Dendritic cell treated with granulocyte-macrophage colony-stimulating factor and Interleukin-4, amounts not matched to agents 40 ng/mL and 50 ng/mL, for 4 days (primary cell): ENCODE measurements at regions not wholly inside any gene's neighbourhood (a gene's known extent, or its start where the extent isn't known, plus 50 kb on each side); places are given as distances from the start of the nearest gene placed in this dataset.
"Not testable (repeated sequence)": the region's sequence is repeated elsewhere in the genome, so short reads cannot be mapped to it uniquely, and the experiment has no call there.

Experiments
- H3K27ac Mint-ChIP-seq: one replicate; pipeline ENCODE4 v1.8.0; 2022; ENCODE audit warnings: mild to moderate bottlenecking, mixed read lengths
- H3K27me3 Mint-ChIP-seq: one replicate; pipeline ENCODE4 v1.8.0; 2022; ENCODE audit warnings: mild to moderate bottlenecking, mixed read lengths
- H3K36me3 Mint-ChIP-seq: one replicate; pipeline ENCODE4 v1.8.0; 2022; ENCODE audit warnings: low read depth, mixed read lengths
- H3K4me1 Mint-ChIP-seq: one replicate; pipeline ENCODE4 v1.8.0; 2022; ENCODE audit warnings: low read depth, mixed read lengths
- H3K4me3 Mint-ChIP-seq: one replicate; pipeline ENCODE4 v1.8.0; 2022; ENCODE audit warnings: mild to moderate bottlenecking, moderate library complexity, mixed read lengths
- H3K9me3 Mint-ChIP-seq: one replicate; pipeline ENCODE4 v1.8.0; 2022; ENCODE audit warnings: mixed read lengths
- intact Hi-C: fragments of 100-400 bp; cut with micrococcal nuclease; formaldehyde crosslinking; loops from one replicate; pipeline ENCODE4 v1.15.0; 2022

- peaks cover 8% of the 10 kb centered on the region for H3K27me3 Mint-ChIP-seq
- peaks cover 27% of the 10 kb centered on the region for H3K9me3 Mint-ChIP-seq
- intact Hi-C loops, result no loop called here
- H3K36me3 Mint-ChIP-seq, result no peaks in the 10 kb centered on the region
- H3K4me1 Mint-ChIP-seq, result peaks cover 5% of the 10 kb centered on the region
- H3K4me3 Mint-ChIP-seq, result no peak overlapping the region
- no peak overlapping the region for H3K27ac Mint-ChIP-seq
These were observed 52.2 kb upstream of the MKI67 start for GRCh38 chr10:128178302-128178958.

DNA sequence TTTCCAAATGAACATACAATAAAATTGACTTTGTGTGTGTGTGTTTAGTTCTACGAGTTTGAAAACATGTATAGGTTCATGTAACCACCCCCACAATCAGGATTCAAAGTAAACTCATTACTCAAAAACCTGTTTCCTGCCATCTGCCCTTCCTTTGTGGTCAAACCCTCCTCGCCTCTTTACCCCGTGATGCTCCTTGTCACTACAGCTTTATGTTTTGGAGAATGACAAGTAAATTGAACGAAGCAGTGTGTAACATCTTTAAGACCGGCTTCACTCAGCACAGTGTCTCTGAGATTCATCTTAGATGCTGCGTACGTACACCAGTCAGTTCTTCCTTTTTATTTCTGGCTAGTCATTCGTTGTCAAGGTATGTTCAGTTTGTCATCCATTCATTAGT lies 54.6 kb upstream of the MKI67 start:
- Mint-ChIP-seq H3K27me3 (peaks cover 11% of the 10 kb centered on the region), H3K36me3 (no peaks in the 10 kb centered on the region), H3K9me3 (peaks cover 11% of the 10 kb centered on the region), H3K4me3 (no peak overlapping the region), H3K4me1 (peaks cover 5% of the 10 kb centered on the region), H3K27ac (no peak overlapping the region)
- intact Hi-C loops, result no loop called here

GRCh38 chr10:128185627-128186026 lies 59.4 kb upstream of the MKI67 start:
- intact Hi-C loops, result no loop called here
- Mint-ChIP-seq H3K4me1 (peaks cover 5% of the 10 kb centered on the region), H3K36me3 (no peaks in the 10 kb centered on the region), H3K27ac (no peak overlapping the region), H3K4me3 (no peak overlapping the region), H3K9me3 (peaks cover 11% of the 10 kb centered on the region), H3K27me3 (peaks cover 24% of the 10 kb centered on the region)

DNA sequence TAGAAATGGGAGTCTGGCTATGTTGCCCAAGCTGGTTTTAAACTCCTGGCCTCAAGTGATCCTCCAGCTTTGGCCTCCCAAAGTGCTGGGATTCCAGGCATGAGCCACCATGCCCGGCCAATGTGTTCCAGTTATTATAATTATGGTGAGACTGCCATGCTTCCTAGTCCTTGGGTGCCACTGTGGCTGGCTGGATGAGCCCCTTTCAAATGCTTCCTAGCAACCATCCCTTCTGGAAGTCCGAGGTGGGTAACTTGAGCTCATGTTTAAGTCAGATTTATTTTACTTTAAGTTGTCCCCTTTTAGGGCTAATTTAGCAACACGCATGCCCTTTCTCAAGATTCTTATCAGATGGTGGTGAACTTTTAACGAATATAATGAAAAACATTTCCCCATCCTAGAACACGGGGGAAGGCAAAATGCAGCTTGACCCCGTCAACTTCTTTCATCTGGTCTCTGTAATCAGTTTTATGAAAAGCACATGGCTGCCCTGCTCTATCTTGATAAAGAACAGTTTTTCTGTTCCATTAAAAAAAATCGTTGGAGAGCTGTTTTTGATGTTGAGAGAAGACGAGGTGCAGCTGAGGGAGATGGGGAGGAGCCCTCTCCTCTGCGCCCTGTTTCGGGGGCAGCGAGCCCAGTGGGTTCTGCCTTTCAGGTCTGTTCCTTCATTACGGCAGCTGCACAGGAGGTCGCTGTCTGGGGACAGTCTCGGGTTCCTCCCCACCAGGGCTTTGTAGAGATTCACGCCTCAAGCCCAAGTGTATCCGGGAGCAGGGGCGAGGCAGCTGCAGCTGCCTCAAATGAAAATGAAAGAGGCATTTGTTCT lies 61.0 kb upstream of the MKI67 start:
- H3K36me3 Mint-ChIP-seq, result no peaks in the 10 kb centered on the region
- H3K4me3 Mint-ChIP-seq, result no peak overlapping the region
- no peak overlapping the region for H3K27ac Mint-ChIP-seq
- intact Hi-C loops, result no loop called here
- H3K27me3 Mint-ChIP-seq, result peaks cover 19% of the 10 kb centered on the region
- H3K4me1 Mint-ChIP-seq, result no peaks in the 10 kb centered on the region
- H3K9me3 Mint-ChIP-seq, result peaks cover 11% of the 10 kb centered on the region

- intact Hi-C loops, result no loop called here
- H3K4me3 Mint-ChIP-seq, result no peak overlapping the region
- H3K36me3 Mint-ChIP-seq, result no peaks in the 10 kb centered on the region
- peaks cover 11% of the 10 kb centered on the region for H3K9me3 Mint-ChIP-seq
- H3K27me3 Mint-ChIP-seq, result peaks cover 19% of the 10 kb centered on the region
- no peaks in the 10 kb centered on the region for H3K4me1 Mint-ChIP-seq
- no peak overlapping the region for H3K27ac Mint-ChIP-seq
These were observed 61.6 kb upstream of the MKI67 start for GRCh38 chr10:128187788-128188185.

DNA sequence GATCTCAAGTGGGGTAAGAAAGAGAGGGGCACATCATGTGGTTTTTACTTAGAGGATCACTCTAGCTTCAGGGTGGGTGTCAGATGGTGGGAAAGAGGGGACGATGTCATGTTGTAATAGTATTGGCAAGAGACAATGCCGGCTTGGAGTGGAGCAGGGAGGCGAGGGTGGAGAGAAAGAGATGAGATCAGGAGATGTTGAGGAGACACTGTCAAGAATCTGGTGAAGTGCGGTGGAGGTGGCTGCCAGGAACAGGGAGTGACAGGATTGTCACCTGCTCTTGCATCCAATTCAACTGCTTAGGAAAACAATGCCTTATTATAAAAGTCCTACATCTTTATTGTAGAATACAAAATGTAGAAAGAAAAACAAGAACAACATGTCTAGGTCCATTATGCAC lies 63.0 kb upstream of the MKI67 start:
- H3K27me3 Mint-ChIP-seq, result peaks cover 17% of the 10 kb centered on the region
- no peaks in the 10 kb centered on the region for H3K9me3 Mint-ChIP-seq
- H3K36me3 Mint-ChIP-seq, result no peaks in the 10 kb centered on the region
- no peak overlapping the region for H3K27ac Mint-ChIP-seq
- no peaks in the 10 kb centered on the region for H3K4me1 Mint-ChIP-seq
- no peak overlapping the region for H3K4me3 Mint-ChIP-seq
- intact Hi-C loops, result no loop called here

DNA sequence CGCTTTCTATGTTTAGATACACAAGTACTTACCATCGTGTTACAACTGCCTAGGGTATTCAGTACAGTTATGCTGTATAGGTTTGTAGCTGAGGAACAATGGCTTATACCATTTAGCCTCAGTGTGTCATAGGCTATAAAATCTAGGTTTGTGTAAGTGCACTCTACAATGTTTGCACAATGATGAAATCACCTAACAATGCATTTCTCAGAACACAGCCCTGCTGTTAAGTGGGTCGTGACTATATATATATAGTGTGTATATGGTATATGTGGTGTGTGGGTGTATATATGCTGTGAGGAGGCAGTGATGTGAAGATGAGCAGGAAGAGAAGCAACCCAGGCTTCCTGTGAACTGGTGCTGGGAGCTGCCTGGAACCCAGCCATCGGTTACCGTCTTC lies 65.6 kb upstream of the MKI67 start:
- no peaks in the 10 kb centered on the region for H3K9me3 Mint-ChIP-seq
- H3K27me3 Mint-ChIP-seq, result peaks cover 14% of the 10 kb centered on the region
- intact Hi-C loops, result no loop called here
- H3K4me1 Mint-ChIP-seq, result no peaks in the 10 kb centered on the region
- H3K36me3 Mint-ChIP-seq, result no peaks in the 10 kb centered on the region
- no peak overlapping the region for H3K27ac Mint-ChIP-seq
- H3K4me3 Mint-ChIP-seq, result no peak overlapping the region

- H3K4me1 Mint-ChIP-seq, H3K4me3 Mint-ChIP-seq, H3K27me3 Mint-ChIP-seq, H3K36me3 Mint-ChIP-seq, H3K27ac Mint-ChIP-seq, intact Hi-C loops: not testable (repeated sequence)
- peaks cover 33% of the 10 kb centered on the region for H3K9me3 Mint-ChIP-seq
These were observed 75.6 kb upstream of the MKI67 start for GRCh38 chr10:128201826-128202225.

DNA sequence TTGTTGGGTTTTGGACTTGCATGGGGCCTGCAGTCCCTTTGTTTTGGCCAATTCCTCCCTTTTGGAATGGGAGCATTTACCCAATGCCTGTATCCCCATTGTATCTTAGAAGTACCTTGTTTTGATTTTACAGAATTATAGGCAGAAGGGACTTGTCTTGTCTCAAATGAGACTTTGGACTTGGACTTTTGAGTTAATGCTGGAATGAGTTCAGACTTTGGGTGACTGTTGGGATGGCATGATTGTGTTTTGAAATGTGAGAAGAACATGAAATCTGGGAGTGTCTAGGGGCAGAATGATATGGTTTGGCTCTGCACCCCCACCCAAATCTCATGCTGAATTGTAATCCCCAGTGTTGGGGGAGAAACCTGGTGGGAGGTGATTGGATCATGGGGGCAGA lies 76.8 kb upstream of the MKI67 start:
- Mint-ChIP-seq H3K4me3 (no peak overlapping the region), H3K36me3 (no peaks in the 10 kb centered on the region), H3K4me1 (no peaks in the 10 kb centered on the region), H3K27me3 (peaks cover 10% of the 10 kb centered on the region), H3K27ac (no peak overlapping the region), H3K9me3 (peaks cover 33% of the 10 kb centered on the region)
- intact Hi-C loops, result no loop called here

DNA sequence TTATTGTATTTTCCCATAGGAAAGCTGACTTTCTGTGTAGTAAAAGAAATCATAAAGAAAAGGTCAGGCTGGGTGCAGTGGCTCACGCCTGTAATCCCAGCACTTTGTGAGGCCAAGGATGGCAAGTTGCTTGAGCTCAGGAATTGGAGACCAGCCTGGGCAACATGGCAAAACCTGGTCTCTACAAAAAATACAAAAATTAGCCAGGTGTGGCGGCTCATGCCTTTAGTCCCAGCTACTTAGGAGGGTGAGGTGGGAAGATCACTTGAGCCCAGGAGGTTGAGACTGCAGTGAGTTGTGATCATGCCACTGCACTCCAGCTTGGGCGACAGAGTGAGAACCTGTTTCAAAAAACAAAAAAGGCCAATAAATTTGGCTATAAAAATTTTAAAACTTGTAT lies 79.4 kb upstream of the MKI67 start:
- H3K27me3 Mint-ChIP-seq, result peaks cover 19% of the 10 kb centered on the region
- peaks cover 32% of the 10 kb centered on the region for H3K9me3 Mint-ChIP-seq
- H3K4me3 Mint-ChIP-seq, H3K4me1 Mint-ChIP-seq, intact Hi-C loops, H3K36me3 Mint-ChIP-seq, H3K27ac Mint-ChIP-seq: not testable (repeated sequence)

DNA sequence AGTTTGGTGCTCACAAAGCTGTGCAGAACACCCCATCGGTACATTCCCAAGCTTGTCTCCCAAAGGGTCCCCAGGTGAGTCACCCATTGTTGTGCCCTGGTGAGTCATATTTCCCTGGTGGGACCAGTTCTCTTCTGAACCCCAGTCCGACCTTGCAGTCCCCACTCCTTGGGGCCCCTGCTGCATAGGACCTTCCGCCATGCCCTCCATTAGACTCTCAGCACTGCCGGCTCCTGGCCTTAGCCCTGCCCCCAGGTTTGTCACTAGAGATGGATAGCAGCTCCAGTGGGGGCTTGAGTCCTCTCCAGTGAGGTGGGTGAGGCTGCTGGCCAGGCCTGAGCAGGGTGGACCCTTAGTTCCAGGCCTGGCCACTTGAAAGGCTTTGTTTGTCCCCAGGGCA lies 80.5 kb upstream of the MKI67 start:
- H3K27ac Mint-ChIP-seq, result no peak overlapping the region
- peaks cover 21% of the 10 kb centered on the region for H3K9me3 Mint-ChIP-seq
- H3K27me3 Mint-ChIP-seq, result peaks cover 21% of the 10 kb centered on the region
- no peak overlapping the region for H3K4me3 Mint-ChIP-seq
- H3K4me1 Mint-ChIP-seq, result peaks cover 2% of the 10 kb centered on the region
- intact Hi-C loops, result no loop called here
- H3K36me3 Mint-ChIP-seq, result no peaks in the 10 kb centered on the region

- H3K36me3 Mint-ChIP-seq, result no peaks in the 10 kb centered on the region
- intact Hi-C loops, result no loop called here
- peaks cover 9% of the 10 kb centered on the region for H3K4me1 Mint-ChIP-seq
- no peak overlapping the region for H3K27ac Mint-ChIP-seq
- no peaks in the 10 kb centered on the region for H3K9me3 Mint-ChIP-seq
- H3K27me3 Mint-ChIP-seq, result peaks cover 34% of the 10 kb centered on the region
- peak overlapping the region; percentile 73 for H3K4me3 Mint-ChIP-seq
These were observed 83.6 kb upstream of the MKI67 start for GRCh38 chr10:128209862-128210214.

DNA sequence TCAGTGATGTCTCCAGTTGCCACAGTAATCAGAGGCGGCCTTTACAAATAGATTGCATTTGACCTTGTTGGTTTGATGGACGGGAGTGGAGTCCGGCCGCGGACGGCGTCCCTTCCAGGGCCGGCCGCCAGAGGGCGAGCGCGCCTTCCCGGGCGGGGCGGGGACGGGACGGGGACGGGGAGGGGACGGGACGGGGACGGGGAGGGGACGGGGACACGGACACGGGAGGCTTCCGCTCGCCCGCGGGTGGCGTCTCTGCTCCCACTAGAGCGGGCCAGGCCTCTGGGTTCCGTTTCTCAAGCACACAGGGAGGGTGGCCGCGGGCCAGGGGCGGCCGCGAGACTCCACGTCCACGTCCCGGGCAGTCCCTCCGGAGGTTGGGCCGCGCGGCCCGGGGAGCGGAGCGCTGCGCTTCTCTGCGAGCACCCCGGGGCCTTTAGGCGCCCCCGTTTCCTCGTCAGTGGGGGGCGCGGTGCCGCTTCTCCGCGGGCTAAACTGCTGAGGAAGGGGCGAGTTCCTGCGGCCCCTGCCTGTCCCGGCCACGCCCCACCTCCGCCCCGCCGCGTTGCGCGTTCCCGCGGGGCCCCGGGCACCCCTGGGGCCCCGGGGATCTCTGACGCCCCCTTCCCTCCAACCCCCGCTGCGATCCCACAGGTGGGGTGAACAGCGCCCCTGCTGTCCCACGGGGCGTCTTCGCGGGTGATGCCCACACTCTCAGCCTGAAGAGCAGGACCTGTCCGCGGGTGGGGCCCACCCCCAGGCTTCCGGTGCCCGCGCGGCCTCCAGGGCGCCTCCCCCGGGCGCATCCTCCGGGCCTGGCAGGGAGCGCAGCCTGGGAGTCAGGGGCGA lies 84.2 kb upstream of the MKI67 start:
- Mint-ChIP-seq H3K4me3 (peak overlapping the region; percentile 73), H3K36me3 (no peaks in the 10 kb centered on the region), H3K9me3 (no peaks in the 10 kb centered on the region), H3K4me1 (peaks cover 9% of the 10 kb centered on the region), H3K27ac (peak overlapping the region; percentile 50), H3K27me3 (peaks cover 32% of the 10 kb centered on the region)
- intact Hi-C loops, result no loop called here

- intact Hi-C loops, result no loop called here
- peak overlapping the region; percentile 50 for H3K27ac Mint-ChIP-seq
- H3K4me3 Mint-ChIP-seq, result peak overlapping the region; percentile 28
- no peaks in the 10 kb centered on the region for H3K9me3 Mint-ChIP-seq
- H3K4me1 Mint-ChIP-seq, result peaks cover 9% of the 10 kb centered on the region
- H3K27me3 Mint-ChIP-seq, result peaks cover 29% of the 10 kb centered on the region
- no peaks in the 10 kb centered on the region for H3K36me3 Mint-ChIP-seq
These were observed 84.9 kb upstream of the MKI67 start for GRCh38 chr10:128211064-128211504.
